ENCODE measurements at regions not wholly inside any gene's neighbourhood (a gene's known extent, or its start where the extent isn't known, plus 50 kb on each side); places are given as distances from the start of the nearest gene placed in this dataset.

- TF ChIP-seq CTCF (conservative IDR thresholded peaks at IDR 0.05; ENCODE audit: low read length) (no peak), EZH2phosphoT487 (IDR thresholded peaks at IDR 0.05; ENCODE audit: borderline replicate concordance, low read depth, low read length) (no peak)
These were observed 335.0 kb upstream of the C16orf82 start for GRCh38 chr16:26731729-26732128.
